ENCODE measurements at regions not wholly inside any gene's neighbourhood (a gene's known extent, or its start where the extent isn't known, plus 50 kb on each side); places are given as distances from the start of the nearest gene placed in this dataset.
"Not testable (repeated sequence)": the region's sequence is repeated elsewhere in the genome, so short reads cannot be mapped to it uniquely, and the experiment has no call there.

DNA sequence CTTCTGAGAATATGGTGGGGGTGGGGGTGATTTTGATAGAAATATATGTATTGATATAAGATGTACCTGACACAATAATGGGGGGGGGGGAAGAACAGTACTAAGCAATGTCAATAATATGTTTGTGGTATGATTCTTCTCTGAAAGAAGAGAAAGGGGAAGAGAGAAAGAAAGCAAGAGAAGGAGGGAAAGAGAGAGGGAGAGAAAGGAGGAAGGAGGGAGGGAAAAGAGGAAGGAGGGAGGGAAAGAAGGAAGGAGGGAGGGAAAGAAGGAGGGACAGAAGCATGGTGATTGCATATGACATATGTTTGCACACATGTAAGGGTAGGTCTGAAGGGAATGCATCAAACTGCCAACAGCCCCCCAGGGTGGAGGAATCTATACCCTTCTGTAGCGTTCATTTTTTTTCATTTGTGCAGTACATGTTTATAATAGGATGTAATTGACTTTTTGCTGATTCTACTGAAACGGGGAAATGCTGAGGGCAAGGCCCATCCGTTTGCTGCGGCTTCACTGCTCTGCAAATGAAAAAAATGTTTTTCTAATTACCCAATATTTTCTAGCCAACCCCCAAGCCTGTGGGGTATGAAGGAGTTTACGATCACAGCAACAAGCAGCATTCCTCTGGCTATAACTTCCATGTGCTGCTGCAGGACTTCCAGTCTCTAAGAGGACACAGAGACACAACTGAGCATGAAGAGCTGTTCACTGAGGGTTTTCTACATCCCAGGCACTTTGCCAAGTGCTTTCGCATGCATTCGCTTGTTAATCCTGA is 119.3 kb upstream of the ZC3H12A start:
- TF ChIP-seq, protein P1, sequence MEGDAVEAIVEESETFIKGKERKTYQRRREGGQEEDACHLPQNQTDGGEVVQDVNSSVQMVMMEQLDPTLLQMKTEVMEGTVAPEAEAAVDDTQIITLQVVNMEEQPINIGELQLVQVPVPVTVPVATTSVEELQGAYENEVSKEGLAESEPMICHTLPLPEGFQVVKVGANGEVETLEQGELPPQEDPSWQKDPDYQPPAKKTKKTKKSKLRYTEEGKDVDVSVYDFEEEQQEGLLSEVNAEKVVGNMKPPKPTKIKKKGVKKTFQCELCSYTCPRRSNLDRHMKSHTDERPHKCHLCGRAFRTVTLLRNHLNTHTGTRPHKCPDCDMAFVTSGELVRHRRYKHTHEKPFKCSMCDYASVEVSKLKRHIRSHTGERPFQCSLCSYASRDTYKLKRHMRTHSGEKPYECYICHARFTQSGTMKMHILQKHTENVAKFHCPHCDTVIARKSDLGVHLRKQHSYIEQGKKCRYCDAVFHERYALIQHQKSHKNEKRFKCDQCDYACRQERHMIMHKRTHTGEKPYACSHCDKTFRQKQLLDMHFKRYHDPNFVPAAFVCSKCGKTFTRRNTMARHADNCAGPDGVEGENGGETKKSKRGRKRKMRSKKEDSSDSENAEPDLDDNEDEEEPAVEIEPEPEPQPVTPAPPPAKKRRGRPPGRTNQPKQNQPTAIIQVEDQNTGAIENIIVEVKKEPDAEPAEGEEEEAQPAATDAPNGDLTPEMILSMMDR (IDR thresholded peaks at IDR 0.05; ENCODE audit: extremely low read depth, missing control alignments) = no peak
- no peak for DNase-seq (ENCODE audit: low spot score)

DNA sequence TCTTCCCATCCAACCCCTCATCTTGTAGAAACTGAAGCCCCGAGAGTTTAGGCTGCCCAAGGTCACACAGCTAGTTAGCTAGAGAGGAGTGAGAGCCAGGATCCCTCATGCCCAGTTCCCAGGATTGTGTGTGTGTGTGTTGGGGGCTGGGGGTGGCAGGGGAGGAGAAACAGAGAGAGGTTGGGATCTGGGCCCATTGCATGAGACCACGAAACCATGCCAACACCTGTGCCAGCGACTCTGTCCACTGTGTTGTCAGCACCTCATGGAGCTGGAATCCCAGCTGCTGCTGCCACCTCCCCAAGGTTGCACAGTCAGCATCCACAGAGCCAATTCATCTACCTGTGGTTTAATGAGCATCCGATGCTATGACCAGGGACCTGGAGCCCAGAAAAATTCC is 115.4 kb upstream of the ZC3H12A start:
- TF ChIP-seq, protein P1 (IDR thresholded peaks at IDR 0.05; ENCODE audit: extremely low read depth, missing control alignments) = no peak
- DNase-seq (ENCODE audit: low spot score) = no peak

DNA sequence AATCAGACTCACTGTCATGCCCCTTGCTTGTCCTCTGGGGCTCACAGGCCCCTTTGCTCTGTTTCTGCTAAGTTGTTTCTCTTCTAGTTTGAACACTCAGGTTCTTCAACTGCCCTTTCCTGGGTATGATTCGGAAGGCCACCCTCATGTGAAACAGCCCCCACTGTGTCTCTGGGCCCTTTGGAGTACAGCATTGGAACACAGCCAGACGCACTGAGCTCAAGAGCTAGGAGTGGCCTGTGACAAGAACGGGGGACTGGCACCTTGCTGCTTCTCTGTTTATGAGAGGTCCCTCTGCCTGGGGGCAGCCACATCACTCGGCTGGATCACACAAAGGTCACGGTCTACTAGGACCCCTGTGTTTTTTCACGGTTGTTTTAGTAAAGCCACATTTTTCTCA is 114.4 kb upstream of the ZC3H12A start:
- TF ChIP-seq, protein P1 (IDR thresholded peaks at IDR 0.05; ENCODE audit: extremely low read depth, missing control alignments) = no peak
- DNase-seq (ENCODE audit: low spot score) = no peak

DNA sequence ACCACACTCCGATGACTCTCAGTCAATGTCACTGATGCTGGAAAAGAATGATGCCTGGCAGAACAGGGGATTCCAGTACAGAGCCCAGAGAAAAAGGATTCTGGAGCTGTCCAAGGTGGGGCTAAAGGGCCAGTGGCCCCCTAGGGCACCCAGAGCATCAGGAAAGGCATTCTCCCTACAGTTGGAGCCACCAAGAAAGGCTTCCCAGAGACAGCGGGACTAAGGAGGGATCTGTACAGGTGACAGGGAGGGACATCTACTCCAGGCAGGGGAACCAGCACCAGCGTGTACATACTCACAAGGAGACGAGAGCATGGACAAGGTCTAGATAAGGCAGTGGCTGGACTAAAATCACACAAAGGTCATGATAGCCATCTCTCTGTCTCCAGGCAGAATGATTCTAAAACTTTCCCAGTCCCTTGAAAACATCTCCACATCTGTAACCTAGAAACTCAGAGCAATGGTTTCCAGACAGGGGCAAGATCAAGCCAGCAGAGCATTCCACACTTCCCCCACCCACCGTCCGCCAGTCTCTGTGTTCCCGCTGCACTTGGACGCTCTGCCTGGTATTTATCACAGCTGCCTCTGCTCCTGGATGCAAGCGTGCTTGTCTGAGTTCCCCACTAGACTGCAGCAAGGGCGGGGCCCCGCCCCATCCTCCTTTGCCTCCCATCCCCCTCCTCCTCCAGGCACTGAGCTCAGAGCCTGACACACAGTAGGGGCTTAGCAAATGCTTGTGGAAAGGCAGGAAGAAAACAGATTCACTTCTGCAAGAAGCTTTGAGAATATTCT is 111.6 kb upstream of the ZC3H12A start:
- TF ChIP-seq, protein P1 (IDR thresholded peaks at IDR 0.05; ENCODE audit: extremely low read depth, missing control alignments) = no peak
- no peak for DNase-seq (ENCODE audit: low spot score)

DNA sequence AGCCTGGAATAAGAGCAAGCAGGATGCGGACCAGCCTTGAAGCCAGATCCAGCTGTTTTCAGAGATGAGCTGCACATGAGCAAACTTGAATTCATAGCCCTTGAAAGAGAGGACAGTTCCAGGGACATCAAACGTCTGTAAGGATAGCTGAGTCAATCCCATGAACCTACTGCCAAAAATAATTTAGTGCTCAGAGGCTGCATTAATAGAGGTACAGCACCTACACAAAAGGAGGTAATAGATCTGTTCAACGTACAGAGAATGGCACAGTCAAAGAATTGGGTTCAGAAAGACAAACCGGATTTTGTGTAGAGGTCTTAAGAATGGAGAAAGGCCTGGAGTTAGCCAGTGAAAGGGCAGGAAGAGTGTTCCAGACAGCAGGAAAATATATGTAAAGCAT is 110.8 kb upstream of the ZC3H12A start:
- DNase-seq (ENCODE audit: low spot score) = no peak
- TF ChIP-seq, protein P1 (IDR thresholded peaks at IDR 0.05; ENCODE audit: extremely low read depth, missing control alignments) = no peak

DNA sequence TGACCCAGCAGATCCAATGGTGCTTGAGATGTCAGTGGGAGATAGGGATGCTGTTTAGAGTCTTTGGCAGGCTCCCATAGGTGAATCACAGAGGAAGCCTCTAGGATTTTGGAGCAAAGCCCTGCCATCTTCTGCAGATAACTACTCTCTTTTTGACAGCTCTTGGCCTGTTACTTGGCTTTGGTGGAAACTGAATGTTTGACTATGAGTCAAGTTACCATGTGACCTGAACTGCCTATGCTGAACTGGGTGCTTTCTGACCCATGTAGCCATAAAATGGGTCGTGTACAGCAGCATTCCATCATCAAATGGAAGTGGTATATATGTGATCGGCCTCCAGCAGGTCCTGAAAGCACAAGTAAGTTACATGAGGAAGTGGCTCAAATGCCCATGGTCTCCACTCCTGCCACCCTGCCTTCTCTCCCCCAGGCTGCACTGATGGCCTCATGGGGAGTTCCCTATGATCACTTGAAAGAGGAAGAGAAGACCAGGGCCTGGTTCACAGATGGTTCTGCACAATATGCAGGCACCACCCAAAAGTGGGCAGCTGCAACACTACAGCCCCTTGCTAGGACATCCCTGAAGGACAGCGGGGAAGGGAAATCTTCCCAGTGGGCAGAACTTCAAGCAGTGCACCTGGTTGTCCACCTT is 105.6 kb upstream of the ZC3H12A start:
- not testable (repeated sequence) for DNase-seq (ENCODE audit: low spot score)

DNA sequence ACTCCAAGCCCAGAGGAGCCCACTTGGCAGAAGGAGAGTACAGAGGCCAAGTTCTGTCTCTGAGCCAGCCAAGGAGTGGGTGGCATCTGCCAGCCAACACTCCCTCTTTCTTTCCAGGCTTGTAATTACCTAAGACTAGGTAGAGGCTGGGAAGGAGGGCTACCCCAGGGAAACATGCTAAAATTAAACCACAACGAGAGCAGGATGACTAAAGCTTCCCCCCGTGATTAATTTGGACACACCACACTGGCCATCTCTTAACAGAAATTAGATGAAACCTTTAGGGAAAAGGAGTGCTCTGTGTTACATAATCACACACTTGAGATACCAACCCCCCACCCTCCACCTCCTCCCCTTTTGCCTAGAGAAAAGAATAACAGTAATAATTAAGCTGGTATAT is 102.1 kb upstream of the ZC3H12A start:
- TF ChIP-seq, protein P1 (IDR thresholded peaks at IDR 0.05; ENCODE audit: extremely low read depth, missing control alignments) = no peak
- DNase-seq (ENCODE audit: low spot score) = no peak
